Activated CD8-positive, alpha-beta memory T cell treated with anti-CD3 and anti-CD28 coated beads for 36 hours (primary cell): ENCODE measurements at regions not wholly inside any gene's neighbourhood (a gene's known extent, or its start where the extent isn't known, plus 50 kb on each side); places are given as distances from the start of the nearest gene placed in this dataset.

ENCODE experiments used
- CTCF ChIA-PET: fragments of 350-600 bp; sonication (Branson Sonifier 250); formaldehyde crosslinking; loops from one replicate; lab custom pipeline; 2021; ENCODE audit warnings: antibody characterized with exemption; lab: Charles Lee
- POLR2A ChIA-PET: fragments of 350-600 bp; sonication (Branson Sonifier 250); formaldehyde crosslinking; loops from one replicate; lab custom pipeline; 2021; ENCODE audit warnings: antibody characterized with exemption; lab: Charles Lee

DNA sequence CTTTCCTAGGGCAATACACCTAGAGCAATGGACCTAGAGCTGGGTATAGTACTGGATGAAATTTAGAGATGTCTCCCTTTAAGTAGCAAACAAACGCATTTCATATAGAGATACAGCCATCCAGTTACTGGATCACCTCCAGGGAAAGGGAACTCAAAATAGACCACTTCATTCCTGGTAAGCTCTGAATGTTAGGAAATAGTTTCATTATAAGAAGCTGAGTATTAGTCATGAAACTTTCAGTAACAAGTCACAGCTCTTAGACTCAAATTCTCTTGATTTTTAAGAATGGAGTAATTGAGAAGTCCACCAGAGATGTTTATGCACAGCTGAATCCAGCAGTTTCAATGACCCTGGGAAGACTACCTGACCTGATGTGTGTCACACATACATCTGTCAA, 221.9 kb downstream of the FAM76B start:
- CTCF ChIA-PET = no interaction called here

DNA sequence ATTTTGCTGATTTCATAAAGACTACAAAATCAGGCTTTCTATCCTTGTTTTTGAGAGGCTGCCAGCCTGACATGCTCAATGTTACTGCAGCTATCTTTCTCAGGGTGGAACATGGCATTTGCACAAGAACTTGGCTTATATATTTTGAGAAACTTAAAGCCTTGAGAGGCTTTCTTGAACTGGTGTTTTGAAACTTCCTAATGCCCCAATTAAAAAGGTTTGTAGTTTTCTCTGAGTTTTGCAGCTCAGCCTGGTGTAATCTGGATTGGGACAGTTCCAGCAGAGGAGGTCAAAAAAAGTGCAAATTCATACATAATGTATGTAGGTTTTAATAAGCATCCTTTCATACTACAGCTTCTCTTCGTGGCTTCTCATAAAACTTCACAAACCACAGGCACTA, 223.4 kb downstream of the FAM76B start:
- POLR2A ChIA-PET = no interaction called here
- CTCF ChIA-PET = no interaction called here

More for the DNA sequence above, 221.9 kb downstream of the FAM76B start:
- POLR2A ChIA-PET = no interaction called here

DNA sequence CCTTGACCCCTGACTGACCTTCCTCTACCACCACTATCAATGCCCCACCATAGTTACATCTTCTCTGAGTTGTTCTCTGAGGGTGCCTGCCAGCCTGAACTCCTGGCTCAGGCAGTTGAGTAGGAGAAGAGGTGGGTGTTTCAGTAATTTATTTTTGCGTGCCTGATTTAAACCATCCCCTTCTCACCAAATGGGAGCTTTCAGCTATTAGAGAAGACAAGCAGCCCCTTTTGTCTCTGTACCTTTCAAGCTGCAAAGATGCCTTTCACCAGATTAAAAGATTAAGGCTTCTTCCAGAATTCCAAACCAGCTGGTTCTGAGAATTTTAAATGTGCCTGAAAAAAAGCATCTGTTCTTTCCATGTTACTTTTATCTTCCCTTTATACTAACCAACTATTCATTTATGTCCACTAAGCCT, 223.8 kb downstream of the FAM76B start:
- CTCF ChIA-PET = no interaction called here
- POLR2A ChIA-PET = no interaction called here

DNA sequence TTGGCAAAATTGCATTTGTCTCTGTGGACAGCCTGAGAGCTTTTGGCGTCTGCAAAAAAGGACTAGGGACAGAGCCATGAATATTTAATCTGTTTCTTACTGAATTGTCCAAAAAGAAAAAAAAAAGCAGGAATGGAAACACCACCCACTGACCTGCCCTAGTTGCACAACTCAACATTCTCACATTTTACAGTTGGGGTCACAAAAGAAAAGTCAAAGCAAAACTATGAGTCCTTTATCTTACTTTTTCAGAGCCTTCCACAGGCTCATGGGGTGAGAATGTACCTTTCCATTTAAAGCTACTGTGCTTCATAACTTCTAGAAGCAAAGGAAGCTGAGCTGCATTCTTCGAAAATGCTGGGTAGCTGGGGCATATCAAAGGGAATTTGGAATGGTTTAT, 225.7 kb downstream of the FAM76B start:
- ChIA-PET POLR2A (no interaction called here), CTCF (no interaction called here)

DNA sequence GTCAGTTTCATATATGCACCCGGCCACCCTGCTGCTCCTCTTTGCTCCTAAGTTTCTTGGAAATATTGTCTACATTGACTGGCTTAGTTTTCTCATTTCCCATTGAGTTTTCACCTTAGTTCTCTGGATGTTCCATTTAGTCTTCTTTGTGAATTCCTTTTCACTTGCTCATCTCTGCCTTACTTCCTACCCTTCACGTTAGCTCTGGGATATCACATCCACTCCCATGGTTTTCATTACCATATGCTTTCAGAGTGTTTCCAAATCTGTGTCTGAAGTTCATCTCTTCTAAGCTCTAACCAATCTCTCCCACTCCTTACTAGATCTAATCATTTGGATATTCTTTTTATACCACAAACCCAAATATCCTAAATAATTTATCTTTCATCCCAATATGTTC, 226.4 kb downstream of the FAM76B start:
- POLR2A ChIA-PET = no interaction called here
- CTCF ChIA-PET = no interaction called here

DNA sequence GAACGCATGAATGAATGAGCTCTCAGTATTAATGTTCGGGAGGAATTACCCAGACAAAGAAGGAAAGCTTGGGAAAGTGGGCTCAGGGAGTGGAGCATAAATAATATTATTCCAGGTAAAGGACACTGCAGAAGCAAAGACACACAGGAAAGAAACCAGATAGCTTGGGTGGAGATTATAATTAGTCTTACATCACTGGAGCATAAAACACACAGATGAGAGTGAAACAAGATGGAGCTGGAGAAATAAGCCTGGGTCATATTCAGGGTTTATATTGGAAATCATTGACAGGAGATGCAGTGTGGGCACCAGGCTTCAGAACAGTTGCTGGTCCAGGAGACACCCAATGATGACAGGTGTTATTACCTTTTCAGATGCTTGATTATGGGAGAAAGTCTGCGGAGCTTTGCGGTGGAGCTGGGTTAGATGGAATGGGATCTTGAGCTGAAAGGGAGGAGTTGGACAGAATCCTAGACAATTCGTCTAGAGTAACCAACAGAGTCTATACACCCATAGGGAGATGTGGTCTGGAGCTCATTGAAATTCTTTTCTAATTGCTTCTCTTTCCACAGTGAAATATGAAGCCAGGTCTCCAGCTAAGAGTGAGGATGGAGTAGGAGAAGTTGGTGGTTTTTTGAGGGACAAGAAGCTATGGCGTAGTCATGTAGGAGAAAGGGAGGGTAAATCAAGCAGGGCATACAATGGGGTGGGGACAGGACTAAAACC, 227.2 kb downstream of the FAM76B start:
- ChIA-PET POLR2A (no interaction called here), CTCF (interaction anchor here (0.6 kb wide), 1 partner anchor 16 kb away, joined by 3 read pairs; no protein-coding TSS in a partner anchor)

DNA sequence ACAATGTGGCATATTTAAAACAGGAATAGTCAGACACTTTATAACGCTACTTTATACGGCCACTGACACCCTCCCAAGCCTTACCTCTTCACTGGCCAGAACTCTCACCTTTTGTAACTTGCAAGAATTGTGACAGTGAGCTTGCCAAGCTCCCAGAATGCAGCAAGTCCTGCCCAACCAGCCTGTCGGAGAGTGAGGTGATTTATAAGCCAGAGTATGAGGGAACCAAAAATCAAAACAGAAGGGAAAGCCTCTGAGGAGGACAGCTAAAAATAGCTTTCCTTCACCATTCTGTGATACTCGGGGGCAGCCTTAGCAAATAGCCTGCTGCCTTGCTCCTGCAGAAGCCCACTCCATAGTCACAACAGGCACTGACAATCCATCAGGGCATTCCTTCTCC, 229.7 kb downstream of the FAM76B start:
- CTCF ChIA-PET = no interaction called here
- POLR2A ChIA-PET = no interaction called here

DNA sequence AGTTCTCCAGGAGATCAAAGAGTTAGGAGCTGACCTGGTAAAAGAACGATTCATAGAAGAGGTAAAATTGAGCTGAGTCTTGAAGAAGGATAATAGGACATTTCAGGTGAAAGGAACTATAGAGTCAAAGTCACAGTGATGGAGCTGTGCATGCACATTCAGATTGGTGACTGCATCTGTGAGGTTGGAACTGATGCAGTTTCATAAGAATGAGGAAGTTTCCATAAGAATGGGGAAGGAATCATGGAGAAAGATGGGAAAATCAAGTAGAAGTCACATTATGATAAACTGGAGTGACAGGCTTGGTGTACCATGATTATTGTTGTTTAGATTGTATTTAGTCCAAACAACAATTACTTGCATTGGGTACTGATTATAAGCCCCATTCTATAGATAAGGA, 232.2 kb downstream of the FAM76B start:
- POLR2A ChIA-PET = interaction anchor here (0.7 to 1.5 kb wide), 3 partner anchors 148 to 326 kb away, joined by 4 to 7 read pairs (median 7); partner anchors contain the start of gene SESN3
- CTCF ChIA-PET = interaction anchor here (1.3 kb wide), 1 partner anchor 148 kb away, joined by 6 read pairs; no protein-coding TSS in a partner anchor

DNA sequence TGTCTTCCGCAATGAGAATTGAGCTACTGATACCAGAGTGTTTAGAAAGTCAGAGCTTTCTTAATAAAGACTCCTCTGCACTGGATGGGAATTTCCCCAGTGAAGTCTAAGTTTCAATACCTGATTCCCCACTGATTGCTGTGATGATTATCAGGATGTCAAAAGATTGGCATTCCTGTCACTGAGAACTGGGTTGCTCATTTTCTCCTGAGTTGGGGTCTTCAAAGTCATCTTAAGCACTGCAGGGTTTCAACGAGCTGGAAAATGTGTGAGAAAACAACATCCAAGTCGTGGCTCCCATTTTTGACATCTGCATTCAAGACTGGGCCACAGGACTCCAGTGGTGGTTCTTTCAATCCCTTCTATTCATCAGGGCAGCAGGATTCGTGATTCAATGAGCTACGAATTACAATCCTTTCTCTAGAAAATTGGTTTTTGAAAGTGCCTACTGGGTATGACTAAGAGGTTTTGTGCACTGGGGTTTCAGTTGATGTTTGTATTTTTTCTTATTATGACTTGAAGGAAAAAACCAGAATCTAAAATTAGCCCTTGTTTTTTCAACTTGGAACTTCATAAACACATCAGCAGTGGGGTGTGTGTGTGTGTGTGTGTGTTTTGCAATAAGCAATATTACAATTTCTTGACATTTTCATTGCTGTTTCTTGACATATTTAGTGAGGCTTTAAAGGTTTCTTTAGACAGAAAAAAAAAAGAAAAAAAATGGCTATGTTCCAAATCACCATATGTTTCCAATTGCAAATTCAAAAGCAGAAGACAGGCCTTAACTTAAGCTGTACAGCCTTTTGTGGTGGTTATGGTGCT, 233.0 kb downstream of the FAM76B start:
- CTCF ChIA-PET = interaction anchor here (1.3 kb wide), 2 partner anchors 143 to 149 kb away, joined by 3 to 6 read pairs; no protein-coding TSS in a partner anchor
- POLR2A ChIA-PET = interaction anchor here (0.7 to 1.5 kb wide), 4 partner anchors 143 to 325 kb away, joined by 4 to 7 read pairs (median 6); partner anchors contain the start of gene SESN3

DNA sequence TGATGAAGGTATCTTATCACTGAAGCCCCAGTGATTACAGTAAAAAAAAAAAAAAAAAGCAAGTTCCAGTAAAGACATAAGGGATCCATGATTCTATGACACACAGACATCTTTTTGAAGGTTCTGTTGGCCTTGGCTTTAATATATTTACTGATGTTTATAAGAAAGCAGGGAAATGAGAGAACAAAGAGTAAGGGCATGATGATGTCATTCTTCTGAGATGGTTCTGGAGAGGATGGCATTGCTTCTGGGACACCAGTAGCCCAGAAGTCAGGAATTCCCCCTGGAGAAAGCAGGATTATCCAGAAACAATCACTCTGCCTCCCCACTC, 233.6 kb downstream of the FAM76B start:
- POLR2A ChIA-PET = interaction anchor here (1.4 to 1.5 kb wide), 2 partner anchors 144 to 325 kb away, joined by 4 to 6 read pairs; partner anchors contain the start of gene SESN3
- CTCF ChIA-PET = interaction anchor here (1.3 kb wide), 2 partner anchors 144 to 149 kb away, joined by 3 to 6 read pairs; no protein-coding TSS in a partner anchor

DNA sequence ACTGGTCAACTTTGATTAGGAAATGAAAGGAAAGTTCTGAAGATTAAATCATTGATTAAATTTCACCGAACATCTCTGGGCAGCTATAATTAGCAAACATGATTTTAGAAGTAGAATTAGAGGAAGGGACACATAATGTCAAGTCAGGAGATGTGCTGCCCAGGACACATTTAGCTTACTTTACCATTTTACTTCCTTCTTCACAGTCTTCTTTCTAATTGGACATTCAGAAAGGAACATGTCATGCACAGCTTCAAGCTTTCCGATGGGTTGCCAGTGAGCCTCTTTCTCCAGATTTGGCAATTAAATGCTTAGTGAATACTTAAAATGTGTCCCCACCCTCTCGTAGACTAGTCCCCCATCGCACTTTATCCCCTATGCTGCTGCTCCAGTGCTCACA, 234.7 kb downstream of the FAM76B start:
- POLR2A ChIA-PET = no interaction called here
- CTCF ChIA-PET = no interaction called here

DNA sequence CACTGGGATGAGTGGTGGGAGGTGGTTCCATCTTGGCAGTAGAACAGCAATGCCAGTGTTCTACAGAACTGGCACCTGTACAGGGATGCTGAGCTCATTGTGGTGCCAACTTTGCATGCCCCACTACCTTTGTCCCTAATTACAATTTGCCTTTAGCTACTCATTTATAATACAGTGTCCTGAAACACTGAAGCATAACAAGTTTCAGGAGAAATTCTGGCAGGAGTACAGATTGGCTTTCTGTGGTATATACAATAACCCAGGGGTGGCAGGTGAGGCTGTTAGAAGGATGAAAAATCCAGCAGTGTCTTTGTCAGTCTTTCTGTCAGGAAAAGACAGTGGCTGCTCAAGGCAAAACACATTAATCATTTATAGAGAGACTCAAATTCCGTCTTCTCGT, 240.3 kb downstream of the FAM76B start:
- ChIA-PET CTCF (no interaction called here), POLR2A (no interaction called here)

DNA sequence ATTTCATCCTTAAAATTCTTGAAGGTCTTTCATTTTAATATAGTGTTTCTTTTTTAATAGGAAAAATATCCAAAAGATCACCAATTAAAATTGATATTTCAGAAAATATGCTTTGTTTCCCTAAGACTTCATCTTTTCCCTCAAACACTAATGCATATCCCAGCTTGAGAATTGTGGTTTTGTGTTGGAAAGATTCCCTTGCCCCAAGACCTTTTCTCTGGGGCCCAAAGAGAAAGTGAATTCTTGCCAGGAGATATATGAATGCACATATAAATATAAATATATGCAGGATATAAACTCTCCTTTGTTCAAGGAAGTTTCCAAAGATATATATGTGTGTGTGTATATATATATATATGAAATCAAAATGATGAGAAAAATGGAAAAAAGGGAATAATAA, 241.2 kb downstream of the FAM76B start:
- ChIA-PET CTCF (no interaction called here), POLR2A (no interaction called here)

DNA sequence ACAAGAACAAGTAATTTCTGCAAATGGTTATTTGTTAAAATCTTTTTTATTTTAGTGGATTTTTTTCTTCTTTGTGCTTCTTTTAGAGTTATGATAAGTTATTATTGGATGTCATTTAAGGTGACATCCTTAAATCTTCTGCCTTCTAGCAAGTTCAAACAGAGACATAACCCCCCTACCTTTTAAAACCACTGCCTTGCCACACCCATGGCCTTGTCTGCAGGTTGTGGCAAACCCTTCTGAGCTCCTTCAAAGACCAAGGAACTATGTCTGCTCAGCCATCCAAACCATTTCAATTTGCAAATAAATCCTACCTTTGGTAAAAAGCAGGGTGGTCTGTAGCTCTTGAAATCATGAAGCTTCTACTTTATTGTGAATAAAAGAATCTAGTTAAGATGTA, 241.6 kb downstream of the FAM76B start:
- CTCF ChIA-PET = no interaction called here
- POLR2A ChIA-PET = no interaction called here

DNA sequence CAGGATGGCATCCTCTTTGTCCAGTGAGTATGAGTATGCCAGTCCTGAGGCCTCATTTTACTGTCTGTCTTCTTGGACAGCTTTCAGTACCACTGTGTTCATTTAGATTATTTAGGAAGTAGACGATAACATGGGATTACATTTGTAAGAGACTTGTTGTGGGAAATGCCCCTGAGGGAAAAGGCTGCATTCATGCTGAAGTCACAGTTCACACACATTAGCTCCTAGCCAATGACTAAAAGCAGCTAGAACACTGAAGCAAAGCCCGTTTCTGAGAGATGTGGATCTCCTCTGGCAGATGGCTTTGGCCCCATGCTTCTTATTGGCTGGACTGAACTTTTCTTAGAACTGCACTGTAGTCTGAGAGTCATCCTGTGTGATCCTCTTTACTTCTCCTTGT, 242.4 kb downstream of the FAM76B start:
- ChIA-PET CTCF (no interaction called here), POLR2A (no interaction called here)

DNA sequence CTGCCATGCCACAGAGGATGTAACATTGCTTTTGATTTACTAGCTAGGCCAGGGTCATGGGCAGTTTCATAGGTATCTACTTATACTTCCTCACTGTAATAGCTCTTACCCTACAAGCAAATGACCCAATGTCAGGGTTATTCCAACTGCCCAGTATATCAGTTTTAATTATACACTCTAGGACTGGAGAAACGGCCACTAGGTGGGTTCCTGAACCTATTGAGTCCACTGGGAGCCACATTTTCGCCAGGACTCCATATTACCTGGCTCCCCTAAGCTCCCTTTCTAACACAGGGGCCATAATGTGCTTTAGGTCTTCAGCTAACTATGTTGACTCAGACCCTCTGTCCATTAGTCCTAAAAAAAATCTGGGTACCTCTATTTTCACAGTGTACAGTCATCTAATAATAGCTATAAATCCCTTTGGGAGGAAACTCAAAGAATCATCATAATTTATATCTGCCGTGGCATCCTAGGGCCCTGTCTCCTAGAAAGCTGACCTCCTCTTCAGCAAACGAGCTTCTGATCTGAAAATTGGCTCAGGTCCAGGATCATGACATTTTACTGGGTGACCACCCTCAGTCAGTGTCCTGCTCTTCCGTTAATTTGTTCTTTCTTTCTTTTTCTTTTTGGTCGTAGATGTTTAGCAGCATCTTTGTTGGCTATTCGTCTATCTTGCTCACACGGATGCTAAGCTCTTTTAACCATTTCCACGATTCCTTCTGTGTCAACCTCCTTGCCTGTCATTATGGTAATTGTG, 244.3 kb downstream of the FAM76B start:
- ChIA-PET CTCF (interaction anchor here (2.3 kb wide), 1 partner anchor 160 kb away, joined by 8 read pairs; no protein-coding TSS in a partner anchor), POLR2A (interaction anchor here (1.1 kb wide), 1 partner anchor 135 kb away, joined by 3 read pairs; no protein-coding TSS in a partner anchor)

DNA sequence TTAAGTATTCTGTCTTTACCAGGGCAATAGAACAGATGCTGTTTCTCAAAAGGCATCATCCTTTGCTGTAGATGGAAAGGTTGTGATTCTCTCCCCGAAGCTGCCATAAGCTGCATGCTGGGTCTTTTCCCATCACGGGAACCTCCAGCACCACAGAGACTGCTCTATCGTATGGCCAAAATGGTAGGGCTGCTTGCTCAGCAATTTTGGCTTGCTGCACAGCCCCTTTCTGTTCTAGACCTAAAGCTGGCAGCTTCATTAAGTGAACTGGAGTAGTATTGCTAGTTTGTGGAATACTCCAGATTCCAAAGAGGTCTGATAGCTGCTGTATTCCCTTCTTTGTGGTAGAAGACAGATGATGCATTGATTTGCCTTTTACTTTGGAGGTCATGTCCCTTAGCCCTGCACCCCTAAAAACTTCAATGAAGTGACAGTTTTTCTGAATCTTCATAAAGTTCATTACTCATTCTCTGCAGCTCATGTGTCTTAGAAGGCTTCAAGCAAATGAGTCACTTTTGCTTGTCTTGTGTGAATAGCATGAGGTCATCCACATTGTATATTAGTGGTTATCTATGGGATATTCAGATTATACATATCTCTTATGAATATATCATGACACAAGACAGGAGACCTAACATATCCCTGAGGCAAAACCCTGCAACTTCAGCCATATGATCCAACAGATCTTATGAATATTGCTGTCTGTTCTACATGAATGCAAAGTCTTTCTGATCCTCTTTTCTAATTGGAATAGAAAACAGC, 245.3 kb downstream of the FAM76B start:
- ChIA-PET CTCF (interaction anchor here (2.3 kb wide), 1 partner anchor 161 kb away, joined by 8 read pairs; no protein-coding TSS in a partner anchor), POLR2A (no interaction called here)

DNA sequence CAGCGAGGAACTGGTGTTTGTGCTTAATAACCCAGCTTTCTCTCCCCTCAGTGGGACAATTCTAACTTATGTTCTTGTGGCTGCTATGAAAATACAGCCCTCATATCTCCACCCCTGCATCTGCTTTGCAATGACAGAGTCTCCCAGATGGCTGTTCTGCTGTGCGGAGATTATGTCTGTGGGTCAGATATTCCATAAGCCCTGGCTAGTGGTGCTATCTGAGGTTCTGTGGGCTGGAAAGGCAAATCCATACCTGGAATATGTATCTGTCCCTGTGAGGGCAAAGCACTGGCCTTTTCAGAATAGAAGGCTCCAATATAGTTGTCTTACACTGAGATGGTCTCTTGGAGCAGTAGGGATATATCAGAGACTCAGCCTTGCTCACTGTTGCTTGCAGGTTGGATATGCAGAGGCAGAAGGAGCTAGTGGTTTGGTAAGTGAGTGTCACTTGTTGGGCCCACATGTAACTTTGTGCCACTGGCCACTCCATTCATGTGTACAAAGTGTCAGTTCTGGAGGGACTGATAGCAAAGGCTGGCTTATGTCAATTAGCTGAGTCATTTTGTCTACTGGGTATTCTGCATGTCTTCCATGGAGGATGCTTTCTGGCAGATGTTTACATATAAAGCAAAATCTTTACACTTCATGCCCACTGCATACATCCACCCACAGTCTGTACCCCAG, 246.6 kb downstream of the FAM76B start:
- ChIA-PET POLR2A (no interaction called here), CTCF (no interaction called here)
